ENCODE measurements at regions not wholly inside any gene's neighbourhood (a gene's known extent, or its start where the extent isn't known, plus 50 kb on each side); places are given as distances from the start of the nearest gene placed in this dataset.

DNA sequence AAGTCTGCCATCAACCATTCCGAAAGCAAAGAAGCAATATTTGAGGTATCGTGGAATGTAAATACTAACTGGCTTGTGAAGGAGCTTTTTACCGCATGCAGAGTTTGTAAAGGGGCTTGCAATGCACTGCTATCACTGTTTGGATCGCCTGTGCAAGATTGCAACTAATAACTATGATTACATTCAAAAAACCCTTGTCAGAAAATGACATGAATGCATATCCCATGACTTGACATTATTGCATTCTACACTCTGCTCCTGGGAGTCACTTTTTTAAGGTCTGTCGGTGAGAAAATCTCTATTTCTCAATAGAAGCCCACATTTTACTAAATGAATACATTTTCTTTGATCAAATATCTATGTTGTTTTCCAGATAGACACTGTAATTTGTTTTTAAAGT is 335.4 kb upstream of the SPTLC3 start:
- no peaks in the 10 kb centered on the region for H3K36me3 ChIP-seq (ENCODE audit: control insufficient read depth, insufficient read depth, low read length)
- H3K9ac ChIP-seq (ENCODE audit: insufficient read depth in 1 of 2, low read depth in 2 of 2, low read length in 2 of 2), result no peak overlapping the region
- no TSS peak for BruUV-seq (replicated peaks)
- no peak overlapping the region for H3K4me2 ChIP-seq (ENCODE audit: insufficient read depth, low read length)
- in situ Hi-C loops (cut with MboI), result no loop called here
- DNase-seq (ENCODE audit: extremely low read depth in 1 of 4, low spot score in 3 of 4) (no peak), ATAC-seq (no peak), FAIRE-seq (no peak)
- CTCF ChIA-PET (ENCODE audit: low intra/inter-chr PET ratio), result no interaction called here
- H3K27ac ChIP-seq (ENCODE audit: extremely low read depth, low read depth, low read length), result no peak overlapping the region
- intact Hi-C loops (cut with micrococcal nuclease), result no loop called here
- no peak overlapping the region for H3K4me3 ChIP-seq
- POLR2A ChIA-PET, result no interaction called here
- WGBS (ENCODE audit: insufficient coverage, low coverage, missing lambda C conversion rate), result 0% methylated on average over 5 of the region's 5 CpGs
- H3K4me1 ChIP-seq (replicated peaks in 1 of 2; ENCODE audit: control insufficient read depth in 2 of 2, insufficient read depth in 2 of 2, low read length in 2 of 2), result no peaks in the 10 kb centered on the region
- no peak overlapping the region for H2AFZ ChIP-seq (ENCODE audit: low read depth, low read length)
- H3K9me1 ChIP-seq (ENCODE audit: control insufficient read depth, insufficient read depth, low read length), result no peaks in the 10 kb centered on the region
- no peaks in the 10 kb centered on the region for H4K20me1 ChIP-seq (replicated peaks; ENCODE audit: control insufficient read depth, insufficient read depth, low read length)
- H3K79me2 ChIP-seq (ENCODE audit: control insufficient read depth, insufficient read depth, low read length), result no peaks in the 10 kb centered on the region
- no peaks in the 10 kb centered on the region for H3K27me3 ChIP-seq (ENCODE audit: control insufficient read depth in 2 of 2, insufficient read depth in 2 of 2, low read length in 2 of 2)
- H3K9me3 ChIP-seq (replicated peaks; ENCODE audit: control insufficient read depth, insufficient read depth, low read depth, low read length), result no peaks in the 10 kb centered on the region
- TF ChIP-seq, protein P1, sequence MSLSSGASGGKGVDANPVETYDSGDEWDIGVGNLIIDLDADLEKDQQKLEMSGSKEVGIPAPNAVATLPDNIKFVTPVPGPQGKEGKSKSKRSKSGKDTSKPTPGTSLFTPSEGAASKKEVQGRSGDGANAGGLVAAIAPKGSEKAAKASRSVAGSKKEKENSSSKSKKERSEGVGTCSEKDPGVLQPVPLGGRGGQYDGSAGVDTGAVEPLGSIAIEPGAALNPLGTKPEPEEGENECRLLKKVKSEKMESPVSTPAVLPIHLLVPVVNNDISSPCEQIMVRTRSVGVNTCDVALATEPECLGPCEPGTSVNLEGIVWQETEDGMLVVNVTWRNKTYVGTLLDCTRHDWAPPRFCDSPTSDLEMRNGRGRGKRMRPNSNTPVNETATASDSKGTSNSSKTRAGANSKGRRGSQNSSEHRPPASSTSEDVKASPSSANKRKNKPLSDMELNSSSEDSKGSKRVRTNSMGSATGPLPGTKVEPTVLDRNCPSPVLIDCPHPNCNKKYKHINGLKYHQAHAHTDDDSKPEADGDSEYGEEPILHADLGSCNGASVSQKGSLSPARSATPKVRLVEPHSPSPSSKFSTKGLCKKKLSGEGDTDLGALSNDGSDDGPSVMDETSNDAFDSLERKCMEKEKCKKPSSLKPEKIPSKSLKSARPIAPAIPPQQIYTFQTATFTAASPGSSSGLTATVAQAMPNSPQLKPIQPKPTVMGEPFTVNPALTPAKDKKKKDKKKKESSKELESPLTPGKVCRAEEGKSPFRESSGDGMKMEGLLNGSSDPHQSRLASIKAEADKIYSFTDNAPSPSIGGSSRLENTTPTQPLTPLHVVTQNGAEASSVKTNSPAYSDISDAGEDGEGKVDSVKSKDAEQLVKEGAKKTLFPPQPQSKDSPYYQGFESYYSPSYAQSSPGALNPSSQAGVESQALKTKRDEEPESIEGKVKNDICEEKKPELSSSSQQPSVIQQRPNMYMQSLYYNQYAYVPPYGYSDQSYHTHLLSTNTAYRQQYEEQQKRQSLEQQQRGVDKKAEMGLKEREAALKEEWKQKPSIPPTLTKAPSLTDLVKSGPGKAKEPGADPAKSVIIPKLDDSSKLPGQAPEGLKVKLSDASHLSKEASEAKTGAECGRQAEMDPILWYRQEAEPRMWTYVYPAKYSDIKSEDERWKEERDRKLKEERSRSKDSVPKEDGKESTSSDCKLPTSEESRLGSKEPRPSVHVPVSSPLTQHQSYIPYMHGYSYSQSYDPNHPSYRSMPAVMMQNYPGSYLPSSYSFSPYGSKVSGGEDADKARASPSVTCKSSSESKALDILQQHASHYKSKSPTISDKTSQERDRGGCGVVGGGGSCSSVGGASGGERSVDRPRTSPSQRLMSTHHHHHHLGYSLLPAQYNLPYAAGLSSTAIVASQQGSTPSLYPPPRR (CRISPR knock-in tag; IDR thresholded peaks at IDR 0.05; ENCODE audit: borderline replicate concordance), result no peak
- TF ChIP-seq, protein P2, sequence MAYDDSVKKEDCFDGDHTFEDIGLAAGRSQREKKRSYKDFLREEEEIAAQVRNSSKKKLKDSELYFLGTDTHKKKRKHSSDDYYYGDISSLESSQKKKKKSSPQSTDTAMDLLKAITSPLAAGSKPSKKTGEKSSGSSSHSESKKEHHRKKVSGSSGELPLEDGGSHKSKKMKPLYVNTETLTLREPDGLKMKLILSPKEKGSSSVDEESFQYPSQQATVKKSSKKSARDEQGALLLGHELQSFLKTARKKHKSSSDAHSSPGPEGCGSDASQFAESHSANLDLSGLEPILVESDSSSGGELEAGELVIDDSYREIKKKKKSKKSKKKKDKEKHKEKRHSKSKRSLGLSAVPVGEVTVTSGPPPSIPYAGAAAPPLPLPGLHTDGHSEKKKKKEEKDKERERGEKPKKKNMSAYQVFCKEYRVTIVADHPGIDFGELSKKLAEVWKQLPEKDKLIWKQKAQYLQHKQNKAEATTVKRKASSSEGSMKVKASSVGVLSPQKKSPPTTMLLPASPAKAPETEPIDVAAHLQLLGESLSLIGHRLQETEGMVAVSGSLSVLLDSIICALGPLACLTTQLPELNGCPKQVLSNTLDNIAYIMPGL (CRISPR knock-in tag; IDR thresholded peaks at IDR 0.05), result no peak
- no peak for TF ChIP-seq GABPB1 (CRISPR knock-in tag; IDR thresholded peaks at IDR 0.05)
- TF ChIP-seq, protein P3, sequence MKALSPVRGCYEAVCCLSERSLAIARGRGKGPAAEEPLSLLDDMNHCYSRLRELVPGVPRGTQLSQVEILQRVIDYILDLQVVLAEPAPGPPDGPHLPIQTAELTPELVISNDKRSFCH (CRISPR knock-in tag; IDR thresholded peaks at IDR 0.05), result no peak
- TF ChIP-seq, protein P3 (tag; IDR thresholded peaks at IDR 0.05), result no peak
- TF ChIP-seq PHF8 (IDR thresholded peaks at IDR 0.05; ENCODE audit: borderline replicate concordance, low read length), result no peak
- TF ChIP-seq CREB1 (IDR thresholded peaks at IDR 0.05), result no peak
- TF ChIP-seq CREB1 (CRISPR knock-in tag; IDR thresholded peaks at IDR 0.05), result no peak
- no peak for TF ChIP-seq HMGN3 (IDR thresholded peaks at IDR 0.05; ENCODE audit: borderline replicate concordance, extremely low read depth, insufficient read length, low read depth, low read length)
- TF ChIP-seq CBX8 (IDR thresholded peaks at IDR 0.05; ENCODE audit: borderline replicate concordance, extremely low read depth, low read depth, low read length, poor library complexity, severe bottlenecking), result no peak
- TF ChIP-seq TAF1 (IDR thresholded peaks at IDR 0.05; ENCODE audit: control insufficient read depth, extremely low read depth, insufficient read depth, low read length, severe bottlenecking), result no peak
- no peak for TF ChIP-seq PHF21A (IDR thresholded peaks at IDR 0.05; ENCODE audit: borderline replicate concordance, low read depth)
- TF ChIP-seq FOXM1 (IDR thresholded peaks at IDR 0.05; ENCODE audit: low read depth), result no peak
- TF ChIP-seq FOXM1 (CRISPR knock-in tag; IDR thresholded peaks at IDR 0.05; ENCODE audit: low read depth), result no peak
- no peak for TF ChIP-seq ZKSCAN3 (CRISPR knock-in tag; IDR thresholded peaks at IDR 0.05)
- no peak for TF ChIP-seq SMAD2 (IDR thresholded peaks at IDR 0.05; ENCODE audit: low read depth, low read length)
- no peak for TF ChIP-seq CSDE1 (IDR thresholded peaks at IDR 0.05)
